Activated T-cell treated with anti-CD3 and anti-CD28 coated beads, Interleukin-2, amount 50 U/mL, for 4 hours (primary cell): ENCODE measurements at regions not wholly inside any gene's neighbourhood (a gene's known extent, or its start where the extent isn't known, plus 50 kb on each side); places are given as distances from the start of the nearest gene placed in this dataset.

Experiments
- ATAC-seq, 2 donors: fragments of 200-7000 bp; cut with Tn5 transposase; one replicate each; pipeline ENCODE4 v1.10.0; 2021
- DNase-seq: peaks from one replicate; pipeline ENCODE4 v3.0.0-alpha.2; 2020
- H3K27me3 Mint-ChIP-seq: one replicate; pipeline ENCODE4 v1.8.0; 2021; ENCODE audit warnings: low read depth, mixed read lengths
- H3K36me3 Mint-ChIP-seq: one replicate; pipeline ENCODE4 v1.8.0; 2022; ENCODE audit warnings: mixed read lengths; ENCODE audit not compliant: insufficient read depth
- H3K4me1 Mint-ChIP-seq: one replicate; pipeline ENCODE4 v1.8.0; 2021; ENCODE audit warnings: low read depth, mixed read lengths
- H3K4me3 Mint-ChIP-seq: one replicate; pipeline ENCODE4 v1.8.0; 2021; ENCODE audit warnings: mild to moderate bottlenecking, moderate library complexity, mixed read lengths
- H3K9me3 Mint-ChIP-seq: one replicate; pipeline ENCODE4 v1.8.0; 2021; ENCODE audit warnings: mixed read lengths

DNA sequence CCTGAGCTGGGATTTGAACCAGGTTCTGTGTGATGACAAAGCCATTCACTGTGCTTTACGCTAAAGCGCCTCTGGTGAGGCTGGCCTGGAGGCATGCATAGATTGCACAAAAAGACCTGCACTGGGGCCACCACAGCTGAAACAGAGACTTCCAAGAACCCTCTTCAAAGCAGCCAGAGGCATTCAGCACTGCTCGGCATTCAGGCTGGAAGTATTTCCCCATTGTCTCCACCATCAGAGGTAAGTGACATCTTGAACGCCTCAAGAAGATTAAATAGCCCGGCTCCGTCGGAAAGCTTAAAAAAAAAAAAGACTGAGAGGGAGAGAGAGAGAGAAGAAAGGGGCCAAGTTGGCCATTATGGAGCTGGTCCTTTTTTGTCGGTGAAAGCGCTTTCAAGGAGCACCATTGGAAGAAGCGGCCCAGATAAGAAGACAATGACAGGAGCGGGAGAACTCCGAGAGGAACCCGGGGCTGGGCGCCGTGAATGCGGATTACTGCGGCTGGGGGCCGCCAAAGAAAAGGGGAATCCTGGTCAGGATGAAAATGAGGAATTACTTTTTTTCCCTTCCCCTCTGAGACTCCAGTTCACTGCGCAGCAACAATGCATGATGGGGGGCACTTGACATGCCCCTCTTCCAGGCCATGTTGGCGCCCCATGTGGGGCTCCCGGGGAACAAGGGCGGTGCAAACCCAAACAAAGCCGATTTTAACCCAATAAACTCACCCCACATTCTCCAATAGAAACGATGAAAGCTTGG is 228.3 kb downstream of the MYCN start:
- Mint-ChIP-seq H3K9me3 (peaks cover 3% of the 10 kb centered on the region), H3K4me3 (no peak overlapping the region), H3K27me3 (no peaks in the 10 kb centered on the region), H3K4me1 (no peaks in the 10 kb centered on the region), H3K36me3 (no peaks in the 10 kb centered on the region)
- no peak for ATAC-seq
- no peak for DNase-seq

- DNase-seq (no peak), ATAC-seq (no peak)
- H3K4me1 Mint-ChIP-seq: no peaks in the 10 kb centered on the region
- no peaks in the 10 kb centered on the region for H3K36me3 Mint-ChIP-seq
- H3K4me3 Mint-ChIP-seq: no peak overlapping the region
- no peaks in the 10 kb centered on the region for H3K27me3 Mint-ChIP-seq
- H3K9me3 Mint-ChIP-seq: peaks cover 3% of the 10 kb centered on the region
These were observed 227.6 kb downstream of the MYCN start for GRCh38 chr2:16167870-16168426.

DNA sequence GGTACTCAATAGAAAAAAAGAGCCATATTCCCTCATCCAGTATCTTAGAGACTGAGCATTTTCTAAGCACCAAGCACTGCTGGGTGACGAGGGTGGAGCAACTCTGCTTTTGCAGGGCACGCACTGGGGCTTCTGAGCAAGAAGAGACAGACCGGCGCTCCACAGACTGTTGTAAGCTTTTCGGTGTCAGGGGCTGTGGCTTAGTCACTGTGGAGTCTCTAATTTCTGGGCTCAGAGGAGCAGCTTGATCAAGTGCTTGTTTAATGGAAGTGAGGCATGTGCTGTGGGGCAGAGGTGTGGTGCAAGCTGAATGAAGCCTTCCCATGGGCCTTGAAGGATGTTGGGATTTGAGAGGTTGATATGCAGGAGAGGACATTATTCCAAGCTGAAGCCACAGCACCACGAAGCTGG is 227.1 kb downstream of the MYCN start:
- Mint-ChIP-seq H3K4me1 (no peaks in the 10 kb centered on the region), H3K27me3 (no peaks in the 10 kb centered on the region), H3K4me3 (no peak overlapping the region), H3K36me3 (no peaks in the 10 kb centered on the region), H3K9me3 (peaks cover 3% of the 10 kb centered on the region)
- no peak for ATAC-seq
- DNase-seq: no peak

DNA sequence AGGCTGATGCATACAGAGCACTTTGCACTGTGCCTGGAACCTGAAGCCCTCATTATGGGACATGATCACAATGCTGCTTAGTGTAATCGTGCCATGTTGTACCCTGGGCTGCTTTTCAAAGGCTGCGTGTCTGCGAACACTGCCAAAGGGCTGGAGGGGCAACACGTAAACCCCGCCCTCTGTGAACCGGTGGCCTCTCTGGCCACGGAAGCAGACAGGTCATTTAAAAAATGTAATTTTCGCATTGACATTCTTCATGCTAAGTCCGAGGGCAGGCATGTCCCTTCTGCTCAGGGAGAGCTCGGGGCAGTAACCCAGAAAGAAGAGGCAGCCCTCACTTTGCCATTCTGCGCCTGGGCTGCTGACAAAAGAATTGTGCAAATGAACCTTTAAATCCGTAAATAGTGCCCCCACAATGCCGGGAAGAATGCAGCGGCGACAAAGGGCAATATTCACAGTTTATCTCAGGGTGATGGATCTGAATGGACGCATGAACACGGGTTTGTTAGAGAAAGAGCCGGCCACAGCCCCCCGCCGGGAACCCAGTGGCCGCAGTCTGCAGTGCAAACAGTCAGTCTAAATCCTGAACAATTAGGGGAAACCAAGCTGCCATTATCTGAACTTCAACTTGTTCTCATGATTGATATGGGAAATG is 226.1 kb downstream of the MYCN start:
- Mint-ChIP-seq H3K36me3 (no peaks in the 10 kb centered on the region), H3K9me3 (peaks cover 3% of the 10 kb centered on the region), H3K4me3 (no peak overlapping the region), H3K4me1 (no peaks in the 10 kb centered on the region), H3K27me3 (no peaks in the 10 kb centered on the region)
- ATAC-seq (no peak), DNase-seq (no peak)

GRCh38 chr2:16165518-16166326 is 225.4 kb downstream of the MYCN start:
- ATAC-seq (no peak), DNase-seq (no peak)
- Mint-ChIP-seq H3K4me1 (no peaks in the 10 kb centered on the region), H3K27me3 (no peaks in the 10 kb centered on the region), H3K9me3 (peaks cover 3% of the 10 kb centered on the region), H3K4me3 (no peak overlapping the region), H3K36me3 (no peaks in the 10 kb centered on the region)

DNA sequence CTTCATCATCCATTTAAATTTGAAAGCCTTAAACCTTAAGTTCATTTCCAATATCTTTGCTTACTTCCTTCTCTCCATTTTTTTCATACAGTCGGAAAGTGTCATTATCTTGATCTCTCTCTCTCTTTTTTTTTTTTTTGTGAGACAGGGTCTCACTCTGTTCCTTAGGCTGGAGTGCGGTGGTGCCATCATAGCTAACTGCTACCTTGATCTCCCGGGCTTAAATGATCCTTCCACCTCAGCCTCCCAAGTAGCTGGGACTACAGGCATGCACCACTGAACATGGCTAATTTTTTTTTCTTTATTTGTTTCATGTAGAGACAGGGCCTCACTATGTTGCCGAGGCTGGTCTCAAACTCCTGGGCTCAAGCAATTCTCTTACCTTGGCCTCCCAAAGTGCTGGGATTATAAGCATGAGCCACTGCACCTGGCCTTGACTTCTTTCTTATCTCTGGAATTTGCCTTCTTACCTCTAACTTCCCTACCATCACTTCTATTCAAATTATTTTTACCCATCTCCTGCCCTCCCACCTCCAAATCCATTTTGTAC is 222.2 kb downstream of the MYCN start:
- no peaks in the 10 kb centered on the region for H3K4me1 Mint-ChIP-seq
- no peak for ATAC-seq
- H3K27me3 Mint-ChIP-seq: no peaks in the 10 kb centered on the region
- no peaks in the 10 kb centered on the region for H3K9me3 Mint-ChIP-seq
- no peak overlapping the region for H3K4me3 Mint-ChIP-seq
- H3K36me3 Mint-ChIP-seq: no peaks in the 10 kb centered on the region
- no peak for DNase-seq

DNA sequence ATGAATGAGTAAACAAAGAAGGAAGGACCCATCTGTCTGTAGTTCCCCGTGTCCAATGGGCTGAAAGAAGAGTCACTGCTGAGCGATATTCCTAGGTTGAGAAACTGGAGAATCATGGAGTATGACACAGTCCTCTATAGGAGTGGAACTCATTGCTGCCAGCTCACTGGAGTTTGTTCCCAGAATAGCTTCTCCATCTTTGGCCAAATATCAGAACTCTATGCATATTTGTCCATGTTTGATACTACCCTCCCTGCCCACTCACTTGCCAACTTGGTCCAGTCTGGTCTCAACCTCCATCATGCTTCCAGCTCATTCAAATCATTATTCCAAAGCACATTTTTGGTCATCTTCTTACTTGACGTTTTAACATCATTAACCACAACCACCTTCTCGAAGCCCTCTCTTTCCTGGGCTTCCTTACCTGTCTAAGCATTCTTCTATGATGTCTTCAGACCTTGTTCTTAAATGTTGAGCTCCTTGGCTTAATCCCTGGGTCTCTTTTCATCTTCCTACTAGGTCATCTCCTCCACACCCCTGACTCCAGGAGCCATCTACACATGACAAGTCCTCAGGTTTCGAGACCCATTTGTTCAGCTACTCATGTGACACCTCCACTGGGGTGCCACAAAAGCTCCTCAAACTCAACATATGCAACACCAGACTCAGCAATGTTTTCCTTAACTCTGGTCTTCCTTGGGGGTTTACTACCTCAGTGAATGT is 221.6 kb downstream of the MYCN start:
- ATAC-seq (no peak), DNase-seq (no peak)
- Mint-ChIP-seq H3K27me3 (no peaks in the 10 kb centered on the region), H3K4me1 (no peaks in the 10 kb centered on the region), H3K9me3 (no peaks in the 10 kb centered on the region), H3K4me3 (no peak overlapping the region), H3K36me3 (no peaks in the 10 kb centered on the region)

- H3K27me3 Mint-ChIP-seq: no peaks in the 10 kb centered on the region
- no peaks in the 10 kb centered on the region for H3K36me3 Mint-ChIP-seq
- ATAC-seq (no peak), DNase-seq (no peak)
- H3K9me3 Mint-ChIP-seq: no peaks in the 10 kb centered on the region
- H3K4me1 Mint-ChIP-seq: no peaks in the 10 kb centered on the region
- no peak overlapping the region for H3K4me3 Mint-ChIP-seq
These were observed 220.8 kb downstream of the MYCN start for GRCh38 chr2:16161085-16161565.

DNA sequence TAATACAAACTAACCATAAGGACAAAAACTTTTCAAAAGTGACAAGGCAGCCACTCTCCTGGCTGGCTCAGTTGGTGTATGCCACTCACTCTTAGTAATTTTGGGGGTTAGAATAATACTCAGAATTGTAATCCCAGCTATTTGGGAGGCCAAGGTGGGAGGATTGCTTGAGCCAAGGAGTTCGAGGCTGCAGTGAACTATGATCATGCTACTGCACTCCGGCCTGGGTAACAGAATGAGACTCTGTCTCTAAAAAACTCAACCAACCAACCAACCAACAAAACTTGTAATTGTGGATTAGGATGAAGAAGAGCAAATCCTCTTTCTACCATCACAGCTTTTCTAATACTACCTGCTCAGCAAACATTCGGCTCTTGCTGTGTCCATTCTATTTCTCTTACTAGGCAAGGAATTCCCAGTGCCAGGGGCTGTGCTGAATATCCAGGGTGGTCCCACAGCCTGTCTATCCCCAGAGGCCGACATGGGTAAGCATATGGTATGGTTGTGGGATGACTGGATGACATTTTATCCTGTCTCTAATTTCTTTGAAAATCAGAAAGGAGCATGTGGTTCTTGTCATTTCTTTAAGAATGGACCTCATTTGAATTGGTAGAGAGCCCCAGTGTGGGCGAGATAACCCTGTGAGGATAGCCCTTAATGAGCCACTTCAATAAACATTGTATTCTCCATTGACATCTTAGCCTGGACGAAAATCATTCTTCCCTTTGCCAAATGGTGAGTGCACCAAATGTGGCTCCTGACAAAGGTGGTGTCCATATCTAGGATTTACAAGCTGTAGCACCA is 220.1 kb downstream of the MYCN start:
- no peaks in the 10 kb centered on the region for H3K4me1 Mint-ChIP-seq
- H3K4me3 Mint-ChIP-seq: no peak overlapping the region
- DNase-seq (no peak), ATAC-seq (no peak)
- peaks cover under 1% of the 10 kb centered on the region for H3K27me3 Mint-ChIP-seq
- H3K9me3 Mint-ChIP-seq: no peaks in the 10 kb centered on the region
- H3K36me3 Mint-ChIP-seq: no peaks in the 10 kb centered on the region

DNA sequence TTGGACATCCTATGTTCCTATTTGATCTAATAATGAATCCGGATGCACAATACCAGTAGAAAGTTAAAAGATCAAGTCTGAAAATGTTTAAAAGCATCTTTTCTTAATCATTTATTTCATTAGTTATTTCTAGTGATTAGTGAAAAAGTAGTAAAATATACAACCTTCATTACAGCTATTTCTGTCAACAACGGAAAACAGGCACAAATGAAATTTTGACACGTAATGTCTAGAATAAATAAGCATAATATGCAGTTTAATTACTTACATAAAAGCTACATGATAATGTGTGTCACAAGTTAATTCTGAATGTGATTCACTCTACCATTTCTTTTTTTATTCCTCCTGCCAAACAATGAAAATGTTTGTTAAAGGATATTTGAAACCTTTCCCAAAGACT is 216.1 kb downstream of the MYCN start:
- no peaks in the 10 kb centered on the region for H3K9me3 Mint-ChIP-seq
- H3K27me3 Mint-ChIP-seq: peaks cover 3% of the 10 kb centered on the region
- no peaks in the 10 kb centered on the region for H3K4me1 Mint-ChIP-seq
- H3K36me3 Mint-ChIP-seq: no peaks in the 10 kb centered on the region
- DNase-seq (no peak), ATAC-seq (no peak)
- H3K4me3 Mint-ChIP-seq: no peak overlapping the region

DNA sequence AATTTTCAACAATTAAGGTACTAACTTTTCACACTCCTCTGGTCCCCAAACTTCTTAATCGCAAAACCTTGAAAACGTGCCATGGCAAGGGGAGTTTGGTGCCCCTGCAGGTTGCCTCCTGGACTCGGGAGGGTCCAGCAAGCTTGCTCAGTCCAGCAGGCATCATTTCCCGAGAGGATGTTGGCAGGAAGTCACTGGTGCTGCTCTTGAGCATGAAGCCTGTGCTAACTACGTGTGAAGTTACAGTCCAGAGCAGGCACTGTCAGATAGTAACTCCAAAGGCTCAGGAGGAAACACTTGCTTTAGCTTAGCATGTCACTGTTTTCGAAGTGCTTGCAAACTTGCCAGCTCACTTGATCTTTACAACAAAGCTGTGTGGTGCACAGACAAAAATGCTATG is 215.4 kb downstream of the MYCN start:
- H3K36me3 Mint-ChIP-seq: no peaks in the 10 kb centered on the region
- no peak for ATAC-seq
- DNase-seq: no peak
- H3K4me3 Mint-ChIP-seq: no peak overlapping the region
- no peaks in the 10 kb centered on the region for H3K9me3 Mint-ChIP-seq
- no peaks in the 10 kb centered on the region for H3K4me1 Mint-ChIP-seq
- peaks cover 3% of the 10 kb centered on the region for H3K27me3 Mint-ChIP-seq

- H3K4me1 Mint-ChIP-seq: no peaks in the 10 kb centered on the region
- H3K27me3 Mint-ChIP-seq: peaks cover 3% of the 10 kb centered on the region
- no peaks in the 10 kb centered on the region for H3K9me3 Mint-ChIP-seq
- no peak for DNase-seq
- H3K36me3 Mint-ChIP-seq: no peaks in the 10 kb centered on the region
- no peak overlapping the region for H3K4me3 Mint-ChIP-seq
- no peak for ATAC-seq
These were observed 215.0 kb downstream of the MYCN start for GRCh38 chr2:16155366-16155765.
